CD14-positive monocyte (primary cell): ENCODE measurements at regions not wholly inside any gene's neighbourhood (a gene's known extent, or its start where the extent isn't known, plus 50 kb on each side); places are given as distances from the start of the nearest gene placed in this dataset.

Source experiments
- DNase-seq, 3 donors: peaks; one replicate each; pipeline ENCODE4 v3.0.0-alpha.2; 2011 to 2022
- H2AFZ ChIP-seq: 2 replicates; pipeline ENCODE4 v1.6.0; 2012; ENCODE audit warnings: mild to moderate bottlenecking, low read depth, low read length, inconsistent platforms; ENCODE audit not compliant: insufficient read depth, poor library complexity, severe bottlenecking
- H3K27ac ChIP-seq, 2 donors: 1 replicate in 1 of 2; 2 replicates in 1 of 2; pipeline ENCODE4 v1.5.1; 2012 to 2013; ENCODE audit warnings: low read length in 2 of 2, control low read depth in 1 of 2, inconsistent platforms in 1 of 2, low read depth in 1 of 2, mild to moderate bottlenecking in 1 of 2
- H3K27me3 ChIP-seq, 2 donors: one replicate each; pipeline versions ENCODE4 v1.6.0 to v1.6.1; 2011 to 2013; ENCODE audit warnings: low read length in 2 of 2; ENCODE audit not compliant: control insufficient read depth in 2 of 2, insufficient read depth in 2 of 2
- H3K36me3 ChIP-seq, 2 donors: replicated peaks in 1 of 2; 1 replicate in 1 of 2; 2 replicates in 1 of 2; pipeline versions ENCODE4 v1.5.1 to v1.6.1; 2012 to 2013; ENCODE audit warnings: low read length in 2 of 2, control low read depth in 1 of 2, inconsistent platforms in 1 of 2, mild to moderate bottlenecking in 1 of 2; ENCODE audit not compliant: insufficient read depth in 2 of 2, control insufficient read depth in 1 of 2
- H3K4me1 ChIP-seq, 2 donors: 1 replicate in 1 of 2; 2 replicates in 1 of 2; pipeline versions ENCODE4 v1.5.1 to v1.6.1; 2012 to 2013; ENCODE audit warnings: low read length in 2 of 2, control low read depth in 1 of 2, inconsistent platforms in 1 of 2, mild to moderate bottlenecking in 1 of 2, moderate library complexity in 1 of 2; ENCODE audit not compliant: insufficient read depth in 2 of 2, control insufficient read depth in 1 of 2
- H3K4me2 ChIP-seq: replicated peaks from 2 replicates; pipeline ENCODE3; 2012; ENCODE audit warnings: low read length, moderate library complexity, mild to moderate bottlenecking; ENCODE audit not compliant: poor library complexity, severe bottlenecking; ENCODE audit errors: extremely low read depth
- H3K4me3 ChIP-seq, 3 experiments: fragments of 200-600 bp in 1 of 3; sonication (generic) in 1 of 3; replicated peaks in 1 of 3; 1 replicate in 2 of 3; 2 replicates in 1 of 3; pipeline ENCODE4 v1.5.1; 2011 to 2013; ENCODE audit warnings: low read length in 3 of 3, mild to moderate bottlenecking in 3 of 3, control low read depth in 2 of 3, low read depth in 2 of 3, inconsistent platforms in 1 of 3, moderate library complexity in 1 of 3
- H3K79me2 ChIP-seq: 2 replicates; pipeline ENCODE4 v1.6.0; 2012; ENCODE audit warnings: mild to moderate bottlenecking, control low read depth, inconsistent platforms, low read length, moderate library complexity; ENCODE audit not compliant: insufficient read depth
- H3K9ac ChIP-seq: 2 replicates; pipeline ENCODE4 v1.6.0; 2017; ENCODE audit warnings: low read length, mild to moderate bottlenecking; ENCODE audit not compliant: insufficient read depth, poor library complexity, severe bottlenecking
- H3K9me3 ChIP-seq, 2 donors: replicated peaks in 1 of 2; 1 replicate in 1 of 2; 2 replicates in 1 of 2; pipeline versions ENCODE4 v1.5.1 to v1.6.1; 2012 to 2013; ENCODE audit warnings: low read length in 2 of 2, control low read depth in 1 of 2; ENCODE audit not compliant: control insufficient read depth in 1 of 2, insufficient read depth in 1 of 2
- H4K20me1 ChIP-seq: 2 replicates; pipeline ENCODE4 v1.6.0; 2012; ENCODE audit warnings: mild to moderate bottlenecking, low read length, control low read depth, moderate library complexity; ENCODE audit not compliant: insufficient read depth
- H3K27ac Mint-ChIP-seq, 7 donors: one replicate each; pipeline ENCODE4 v1.8.0; 2020; ENCODE audit warnings: mild to moderate bottlenecking in 7 of 7, mixed read lengths in 7 of 7, moderate library complexity in 6 of 7, inconsistent platforms in 2 of 7
- H3K27me3 Mint-ChIP-seq, 3 donors: one replicate each; pipeline ENCODE4 v1.8.0; 2021 to 2022; ENCODE audit warnings: low read depth in 3 of 3, mild to moderate bottlenecking in 3 of 3, mixed read lengths in 3 of 3, moderate library complexity in 3 of 3, inconsistent platforms in 1 of 3
- H3K36me3 Mint-ChIP-seq, 2 donors: one replicate each; pipeline ENCODE4 v1.8.0; 2020; ENCODE audit warnings: mixed read lengths in 2 of 2, inconsistent platforms in 1 of 2, mild to moderate bottlenecking in 1 of 2
- H3K4me1 Mint-ChIP-seq: one replicate; pipeline ENCODE4 v1.8.0; 2020; ENCODE audit warnings: mild to moderate bottlenecking, mixed read lengths
- H3K4me3 Mint-ChIP-seq, 2 donors: one replicate each; pipeline ENCODE4 v1.8.0; 2020; ENCODE audit warnings: mild to moderate bottlenecking in 2 of 2, mixed read lengths in 2 of 2, moderate library complexity in 1 of 2
- H3K9me3 Mint-ChIP-seq, 7 donors: one replicate each; pipeline ENCODE4 v1.8.0; 2020 to 2022; ENCODE audit warnings: mixed read lengths in 7 of 7, mild to moderate bottlenecking in 6 of 7, moderate library complexity in 6 of 7, inconsistent platforms in 2 of 7
- WGBS: methylation state at CpG from one replicate; pipeline ENCODE4 v1.1.5; 2013; ENCODE audit warnings: missing lambda C conversion rate; ENCODE audit not compliant: insufficient coverage; 5-methylcytosine and 5-hydroxymethylcytosine counted together
- intact Hi-C, 2 donors: fragments of 100-400 bp; cut with micrococcal nuclease; formaldehyde crosslinking; loops; one replicate each; pipeline versions ENCODE4 v1.15.0 to v1.15.1; 2023
- TF ChIP-seq, protein P1 (sequence below): fragments of 200-600 bp; IDR thresholded peaks from one replicate; pipeline ENCODE4 v1.8.0; 2022; ENCODE audit warnings: antibody characterized with exemption, mild to moderate bottlenecking

GRCh38 chr6:138719744-138720143 lies 53.8 kb upstream of the CCDC28A start:
- peak in 1 of 3 donors; percentile 11 for DNase-seq
- peak overlapping the region in 3 of 7 donors; percentile 30 to 37 (median 30) for H3K27ac Mint-ChIP-seq
- TF ChIP-seq, protein P1, sequence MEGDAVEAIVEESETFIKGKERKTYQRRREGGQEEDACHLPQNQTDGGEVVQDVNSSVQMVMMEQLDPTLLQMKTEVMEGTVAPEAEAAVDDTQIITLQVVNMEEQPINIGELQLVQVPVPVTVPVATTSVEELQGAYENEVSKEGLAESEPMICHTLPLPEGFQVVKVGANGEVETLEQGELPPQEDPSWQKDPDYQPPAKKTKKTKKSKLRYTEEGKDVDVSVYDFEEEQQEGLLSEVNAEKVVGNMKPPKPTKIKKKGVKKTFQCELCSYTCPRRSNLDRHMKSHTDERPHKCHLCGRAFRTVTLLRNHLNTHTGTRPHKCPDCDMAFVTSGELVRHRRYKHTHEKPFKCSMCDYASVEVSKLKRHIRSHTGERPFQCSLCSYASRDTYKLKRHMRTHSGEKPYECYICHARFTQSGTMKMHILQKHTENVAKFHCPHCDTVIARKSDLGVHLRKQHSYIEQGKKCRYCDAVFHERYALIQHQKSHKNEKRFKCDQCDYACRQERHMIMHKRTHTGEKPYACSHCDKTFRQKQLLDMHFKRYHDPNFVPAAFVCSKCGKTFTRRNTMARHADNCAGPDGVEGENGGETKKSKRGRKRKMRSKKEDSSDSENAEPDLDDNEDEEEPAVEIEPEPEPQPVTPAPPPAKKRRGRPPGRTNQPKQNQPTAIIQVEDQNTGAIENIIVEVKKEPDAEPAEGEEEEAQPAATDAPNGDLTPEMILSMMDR: no peak
- no peaks in the 10 kb centered on the region for H4K20me1 ChIP-seq
- H3K4me3 Mint-ChIP-seq: no peak overlapping the region
- H3K4me3 ChIP-seq: no peak overlapping the region
- no CpG with 5 or more reads among the region's 1 CpG for WGBS
- peaks cover 0 to 4% of the 10 kb centered on the region in 2 donors for H3K9me3 ChIP-seq
- H3K27ac ChIP-seq: no peak overlapping the region
- intact Hi-C loops: no loop called here
- no peaks in the 10 kb centered on the region for H3K36me3 ChIP-seq
- no peak overlapping the region for H3K4me2 ChIP-seq
- H3K4me1 ChIP-seq: peaks cover 24 to 25% of the 10 kb centered on the region in 2 donors
- peaks cover 0 to 4% (median 2%) of the 10 kb centered on the region in 3 donors for H3K27me3 Mint-ChIP-seq
- H3K9ac ChIP-seq: no peak overlapping the region
- peaks cover 4 to 8% (median 5%) of the 10 kb centered on the region in 7 donors for H3K9me3 Mint-ChIP-seq
- peaks cover 31% of the 10 kb centered on the region for H3K4me1 Mint-ChIP-seq
- H3K27me3 ChIP-seq: no peaks in the 10 kb centered on the region
- H2AFZ ChIP-seq: no peak overlapping the region
- no peaks in the 10 kb centered on the region for H3K79me2 ChIP-seq
- no peaks in the 10 kb centered on the region for H3K36me3 Mint-ChIP-seq

DNA sequence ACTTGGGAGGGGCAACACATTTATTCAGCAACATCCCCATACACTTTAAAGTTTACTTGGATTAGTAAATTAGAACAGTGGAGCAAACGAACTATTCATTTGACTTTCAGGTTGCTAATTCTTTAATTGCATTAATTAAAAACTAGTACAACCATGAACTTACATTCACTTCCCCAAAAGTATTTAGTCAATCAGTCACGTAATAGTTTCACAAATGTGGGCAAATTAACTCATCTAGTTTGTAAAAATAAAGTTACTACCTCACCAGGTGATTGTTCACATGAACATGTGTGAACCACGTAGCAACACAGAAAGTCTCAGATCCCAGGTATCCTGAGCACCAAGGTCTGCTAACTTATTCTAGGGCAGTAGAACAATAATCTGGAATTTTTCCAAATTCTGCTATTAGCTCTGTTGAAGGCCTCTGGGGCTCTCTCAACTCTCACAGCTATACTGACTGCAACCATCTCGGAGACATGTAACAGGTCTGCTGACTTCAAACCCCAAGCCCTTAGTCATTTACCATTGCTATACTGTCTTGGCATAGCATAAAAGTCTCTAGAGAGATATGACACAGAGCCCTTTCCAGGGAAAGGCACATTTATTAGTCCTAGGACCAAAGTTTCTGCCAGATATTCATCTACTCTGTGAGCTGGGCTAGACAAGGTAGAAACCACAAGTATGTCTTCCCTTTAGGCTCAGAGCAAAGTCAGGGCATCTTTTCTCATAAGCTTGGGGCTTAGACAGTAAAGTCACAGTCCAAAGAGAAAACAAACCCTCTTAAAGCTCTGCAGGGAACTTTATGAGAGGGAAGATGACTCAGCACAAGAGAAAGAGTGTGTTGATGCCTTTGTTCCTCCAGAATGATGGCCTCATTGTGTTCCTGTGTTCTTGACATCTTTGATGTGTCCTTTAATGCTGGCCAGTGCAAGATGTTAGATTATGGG lies 50.9 kb upstream of the CCDC28A start:
- 83% methylated on average over 2 of the region's 4 CpGs for WGBS
- H3K4me3 Mint-ChIP-seq: no peak overlapping the region

More for the DNA sequence above, 50.9 kb upstream of the CCDC28A start:
- Mint-ChIP-seq H3K4me1 (peaks cover 33% of the 10 kb centered on the region), H3K36me3 (no peaks in the 10 kb centered on the region), H3K27me3 (peaks cover 0 to 2% (median 0%) of the 10 kb centered on the region in 3 donors), H3K9me3 (peaks cover 0 to 3% (median 0%) of the 10 kb centered on the region in 7 donors), H3K27ac (peak overlapping the region in 1 of 7 donors; percentile 24)
- H3K4me1 ChIP-seq: peaks cover 24 to 25% of the 10 kb centered on the region in 2 donors
- no peaks in the 10 kb centered on the region for H4K20me1 ChIP-seq
- H3K9me3 ChIP-seq: no peaks in the 10 kb centered on the region
- no peaks in the 10 kb centered on the region for H3K27me3 ChIP-seq
- no peaks in the 10 kb centered on the region for H3K79me2 ChIP-seq
- TF ChIP-seq, protein P1: no peak
- H3K36me3 ChIP-seq: no peaks in the 10 kb centered on the region
- no peak overlapping the region for H3K4me3 ChIP-seq
- H3K4me2 ChIP-seq: no peak overlapping the region
- intact Hi-C loops: no loop called here
- no peak overlapping the region for H3K9ac ChIP-seq
- H3K27ac ChIP-seq: peak overlapping the region in 1 of 2 donors; percentile 36
- DNase-seq: peak in 2 of 3 donors; percentile 3 to 16
- no peak overlapping the region for H2AFZ ChIP-seq
